ENCODE measurements at regions not wholly inside any gene's neighbourhood (a gene's known extent, or its start where the extent isn't known, plus 50 kb on each side); places are given as distances from the start of the nearest gene placed in this dataset.

DNA sequence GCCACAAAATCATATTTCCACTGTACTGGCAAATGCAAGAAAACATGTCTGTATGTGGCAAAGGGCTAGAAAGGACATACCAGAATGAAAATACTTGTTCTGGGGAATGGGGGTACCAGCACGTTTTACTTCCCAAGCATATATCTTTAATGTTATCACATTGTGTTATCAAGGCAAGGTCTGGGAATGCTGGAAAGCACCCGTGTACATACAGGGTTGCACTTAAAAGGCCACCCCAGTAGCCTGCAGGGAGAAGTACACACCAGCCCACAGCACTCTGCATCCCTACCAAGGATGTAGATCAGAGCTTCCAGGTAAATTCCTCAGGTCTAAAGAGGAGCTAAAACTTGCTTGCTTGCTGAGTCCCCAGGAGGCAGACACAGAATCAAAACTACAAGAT is 381.8 kb downstream of the RRAGC start:
- TF ChIP-seq, protein P1, sequence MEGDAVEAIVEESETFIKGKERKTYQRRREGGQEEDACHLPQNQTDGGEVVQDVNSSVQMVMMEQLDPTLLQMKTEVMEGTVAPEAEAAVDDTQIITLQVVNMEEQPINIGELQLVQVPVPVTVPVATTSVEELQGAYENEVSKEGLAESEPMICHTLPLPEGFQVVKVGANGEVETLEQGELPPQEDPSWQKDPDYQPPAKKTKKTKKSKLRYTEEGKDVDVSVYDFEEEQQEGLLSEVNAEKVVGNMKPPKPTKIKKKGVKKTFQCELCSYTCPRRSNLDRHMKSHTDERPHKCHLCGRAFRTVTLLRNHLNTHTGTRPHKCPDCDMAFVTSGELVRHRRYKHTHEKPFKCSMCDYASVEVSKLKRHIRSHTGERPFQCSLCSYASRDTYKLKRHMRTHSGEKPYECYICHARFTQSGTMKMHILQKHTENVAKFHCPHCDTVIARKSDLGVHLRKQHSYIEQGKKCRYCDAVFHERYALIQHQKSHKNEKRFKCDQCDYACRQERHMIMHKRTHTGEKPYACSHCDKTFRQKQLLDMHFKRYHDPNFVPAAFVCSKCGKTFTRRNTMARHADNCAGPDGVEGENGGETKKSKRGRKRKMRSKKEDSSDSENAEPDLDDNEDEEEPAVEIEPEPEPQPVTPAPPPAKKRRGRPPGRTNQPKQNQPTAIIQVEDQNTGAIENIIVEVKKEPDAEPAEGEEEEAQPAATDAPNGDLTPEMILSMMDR (IDR thresholded peaks at IDR 0.05), result no peak
- no peak for TF ChIP-seq POLR2A (IDR thresholded peaks at IDR 0.05)
- TF ChIP-seq POLR2AphosphoS5 (IDR thresholded peaks at IDR 0.05), result no peak
